K562 (cell line): ENCODE measurements at regions not wholly inside any gene's neighbourhood (a gene's known extent, or its start where the extent isn't known, plus 50 kb on each side); places are given as distances from the start of the nearest gene placed in this dataset.

Source experiments
- CHD2 ChIP-seq: IDR thresholded peaks from 2 replicates; pipeline ENCODE4 v1.6.1; 2011; ENCODE audit warnings: low read depth, low read length
- CTCF ChIP-seq, 3 experiments: IDR thresholded peaks in 2 of 3; conservative IDR thresholded peaks in 1 of 3; 2 replicates each; pipeline ENCODE4 v1.5.1; 2011 to 2012; ENCODE audit warnings: low read length in 3 of 3, mild to moderate bottlenecking in 3 of 3, control low read depth in 2 of 3, improper control_type of control experiment in 1 of 3, inconsistent platforms in 1 of 3, low read depth in 1 of 3, mixed read lengths in 1 of 3, moderate library complexity in 1 of 3; ENCODE audit not compliant: insufficient read depth in 2 of 3
- PCBP2 ChIP-seq: fragments of 200-400 bp; formaldehyde crosslinking; IDR thresholded peaks from 2 replicates; pipeline ENCODE4 v1.6.1; 2018; ENCODE audit warnings: low read length, low read depth, mild to moderate bottlenecking, moderate library complexity; ENCODE audit not compliant: poor library complexity, severe bottlenecking
- POLR2A ChIP-seq: fragments of 450-650 bp; conservative IDR thresholded peaks from 2 replicates; pipeline ENCODE4 v1.6.1; 2016
- SMAD1 ChIP-seq: fragments of 150-350 bp; IDR thresholded peaks from 2 replicates; pipeline ENCODE4 v1.6.1; 2014; ENCODE audit warnings: low read length, low read depth; ENCODE audit not compliant: partially characterized antibody
- SP1 ChIP-seq: sonication (generic); formaldehyde crosslinking; IDR thresholded peaks from 2 replicates; pipeline ENCODE4 v1.8.1; 2022; ENCODE audit warnings: mild to moderate bottlenecking, missing genetic modification reagents
- TAF1 ChIP-seq: IDR thresholded peaks from 2 replicates; pipeline ENCODE4 v1.6.1; 2011; ENCODE audit warnings: mild to moderate bottlenecking, low read length, moderate library complexity; ENCODE audit not compliant: insufficient read depth, control insufficient read depth, severe bottlenecking; ENCODE audit errors: extremely low read depth
- ZBTB7A ChIP-seq: IDR thresholded peaks from 2 replicates; pipeline ENCODE4 v1.6.1; 2011; ENCODE audit warnings: low read depth, mild to moderate bottlenecking, low read length, moderate library complexity, borderline replicate concordance; ENCODE audit not compliant: control insufficient read depth
- ZNF121 ChIP-seq: sonication (generic); formaldehyde crosslinking; conservative IDR thresholded peaks from 2 replicates; pipeline ENCODE4 v1.8.0; 2022; ENCODE audit warnings: missing genetic modification reagents
- ZNF740 ChIP-seq, 3 experiments: fragments of 200-800 bp in 1 of 3; sonication (Bioruptor generic) in 1 of 3; sonication (generic) in 1 of 3; formaldehyde crosslinking in 1 of 3; IDR thresholded peaks; 2 replicates each; pipeline versions ENCODE4 v1.6.1 to v1.8.0; 2016 to 2022; ENCODE audit warnings: mild to moderate bottlenecking in 2 of 3, missing compliant biosample characterization in 2 of 3, missing genetic modification characterization in 2 of 3, missing genetic modification reagents in 1 of 3
- TF ChIP-seq, protein P1 (sequence below): fragments of 450-650 bp; IDR thresholded peaks from 2 replicates; pipeline ENCODE4 v1.6.1; 2018; ENCODE audit warnings: mild to moderate bottlenecking, low read depth; ENCODE audit not compliant: partially characterized antibody

DNA sequence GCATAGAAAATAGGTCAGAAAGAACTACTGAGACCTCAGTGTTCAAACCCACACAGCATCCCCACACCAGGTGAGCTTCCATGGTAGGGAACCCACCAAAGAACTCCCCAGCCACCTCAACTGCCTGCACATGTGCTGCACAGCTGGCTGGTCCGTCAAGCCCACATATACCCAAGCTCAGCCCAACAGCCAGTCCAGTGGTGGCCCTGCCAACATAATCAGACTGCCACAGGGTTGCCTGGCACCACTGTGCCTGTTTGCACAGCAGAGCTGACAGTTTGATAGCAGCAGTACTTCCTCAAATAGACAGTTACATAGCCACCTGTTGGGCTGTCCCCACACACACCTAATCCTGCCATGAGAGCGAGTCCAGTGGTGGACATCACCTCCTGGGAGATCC is 283.3 kb upstream of the PRMT6 start:
- TF ChIP-seq CHD2: no peak
- no peak for TF ChIP-seq SMAD1
- TF ChIP-seq ZBTB7A: no peak
- TF ChIP-seq TAF1: no peak
- no peak for TF ChIP-seq SP1 (CRISPR knock-in tag)
- TF ChIP-seq POLR2A: no peak
- no peak for TF ChIP-seq ZNF121 (CRISPR knock-in tag)
- no peak for TF ChIP-seq CTCF (IDR thresholded peaks at IDR 0.05 in 2 of 3, conservative IDR thresholded peaks at IDR 0.05 in 1 of 3; ENCODE audit: insufficient read depth in 2 of 3, low read depth in 1 of 3, low read length in 3 of 3)
- TF ChIP-seq PCBP2: no peak
- TF ChIP-seq ZNF740 (CRISPR knock-in tag; IDR thresholded peaks at IDR 0.05): no peak
- TF ChIP-seq ZNF740 (tag; IDR thresholded peaks at IDR 0.05): no peak
- TF ChIP-seq, protein P1, sequence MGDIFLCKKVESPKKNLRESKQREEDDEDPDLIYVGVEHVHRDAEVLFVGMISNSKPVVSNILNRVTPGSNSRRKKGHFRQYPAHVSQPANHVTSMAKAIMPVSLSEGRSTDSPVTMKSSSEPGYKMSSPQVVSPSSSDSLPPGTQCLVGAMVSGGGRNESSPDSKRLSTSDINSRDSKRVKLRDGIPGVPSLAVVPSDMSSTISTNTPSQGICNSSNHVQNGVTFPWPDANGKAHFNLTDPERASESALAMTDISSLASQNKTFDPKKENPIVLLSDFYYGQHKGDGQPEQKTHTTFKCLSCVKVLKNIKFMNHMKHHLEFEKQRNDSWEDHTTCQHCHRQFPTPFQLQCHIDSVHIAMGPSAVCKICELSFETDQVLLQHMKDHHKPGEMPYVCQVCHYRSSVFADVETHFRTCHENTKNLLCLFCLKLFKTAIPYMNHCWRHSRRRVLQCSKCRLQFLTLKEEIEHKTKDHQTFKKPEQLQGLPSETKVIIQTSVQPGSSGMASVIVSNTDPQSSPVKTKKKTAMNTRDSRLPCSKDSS: no peak
